SK-N-SH treated with all-trans-retinoic acid at 6 μM for 48 hours (cell line): ENCODE measurements at regions not wholly inside any gene's neighbourhood (a gene's known extent, or its start where the extent isn't known, plus 50 kb on each side); places are given as distances from the start of the nearest gene placed in this dataset.

ENCODE experiments used
- ARNTL ChIP-seq: fragments of 450-650 bp; formaldehyde crosslinking; IDR thresholded peaks from 2 replicates; pipeline ENCODE4 v1.5.0; 2020; ENCODE audit warnings: low read depth, mild to moderate bottlenecking, moderate library complexity, borderline replicate concordance
- BACH2 ChIP-seq: fragments of 250-450 bp; sonication (Bioruptor Pico); IDR thresholded peaks from 2 replicates; pipeline ENCODE4 v1.9.0; 2021; ENCODE audit warnings: mild to moderate bottlenecking, borderline replicate concordance
- OSR1 ChIP-seq: fragments of 250-450 bp; sonication (Bioruptor Pico); IDR thresholded peaks from 2 replicates; pipeline ENCODE4 v1.8.0; 2022; ENCODE audit warnings: moderate library complexity, mild to moderate bottlenecking, inconsistent platforms
- TCF4 ChIP-seq: fragments of 250-450 bp; sonication (Bioruptor Pico); IDR thresholded peaks from 2 replicates; pipeline ENCODE4 v1.8.0; 2021; ENCODE audit warnings: mild to moderate bottlenecking, moderate library complexity, borderline replicate concordance
- ZFP30 ChIP-seq: fragments of 450-650 bp; formaldehyde crosslinking; IDR thresholded peaks from 2 replicates; pipeline ENCODE4 v1.5.0; 2022; ENCODE audit warnings: mild to moderate bottlenecking, moderate library complexity

DNA sequence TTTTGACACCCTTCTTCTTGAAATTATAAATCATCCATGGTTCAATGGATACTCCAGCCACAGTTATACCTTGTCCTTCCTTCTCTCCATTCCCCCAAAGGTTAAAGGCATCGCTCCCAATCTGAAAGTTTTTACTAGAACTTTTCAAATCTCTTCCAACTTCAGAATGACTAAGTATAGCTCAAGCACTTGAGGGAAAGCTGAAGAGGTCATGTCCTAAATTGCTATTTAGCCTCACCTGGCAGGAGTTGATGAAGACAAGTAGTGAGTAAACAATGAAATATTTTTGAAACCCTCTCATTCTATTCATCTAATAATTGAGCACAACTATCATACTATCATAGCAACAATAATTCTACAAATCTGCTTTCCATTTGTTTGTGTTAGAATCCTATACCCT is 167.8 kb downstream of the HNMT start:
- no peak for TF ChIP-seq BACH2 (CRISPR knock-in tag)
- no peak for TF ChIP-seq OSR1 (CRISPR knock-in tag)
- TF ChIP-seq ZFP30 (CRISPR knock-in tag): no peak
- no peak for TF ChIP-seq TCF4 (CRISPR knock-in tag)
- no peak for TF ChIP-seq ARNTL (CRISPR knock-in tag)
